Osteoblast (primary cell): ENCODE measurements at regions not wholly inside any gene's neighbourhood (a gene's known extent, or its start where the extent isn't known, plus 50 kb on each side); places are given as distances from the start of the nearest gene placed in this dataset.
"Not testable (repeated sequence)": the region's sequence is repeated elsewhere in the genome, so short reads cannot be mapped to it uniquely, and the experiment has no call there.

Source experiments
- DNase-seq: peaks from one replicate; pipeline ENCODE4 v3.0.0; 2011; ENCODE audit warnings: low spot score, mixed read lengths; ENCODE audit not compliant: insufficient read length; ENCODE audit errors: missing footprints
- H2AFZ ChIP-seq: 2 replicates; pipeline ENCODE4 v1.6.0; 2011; ENCODE audit warnings: mild to moderate bottlenecking, low read length
- H3K27ac ChIP-seq: 2 replicates; pipeline ENCODE4 v1.5.1; 2011; ENCODE audit warnings: mild to moderate bottlenecking, low read depth, low read length, moderate library complexity
- H3K27me3 ChIP-seq: 2 replicates; pipeline ENCODE4 v1.6.0; 2012; ENCODE audit warnings: mild to moderate bottlenecking, control low read depth, inconsistent platforms, low read length, moderate library complexity; ENCODE audit not compliant: insufficient read depth
- H3K36me3 ChIP-seq: 2 replicates; pipeline ENCODE4 v1.5.1; 2011; ENCODE audit warnings: mild to moderate bottlenecking, low read length, control low read depth, moderate library complexity; ENCODE audit not compliant: insufficient read depth
- H3K4me1 ChIP-seq: 2 replicates; pipeline ENCODE4 v1.5.1; 2011; ENCODE audit warnings: mild to moderate bottlenecking, low read length, control low read depth, moderate library complexity; ENCODE audit not compliant: insufficient read depth
- H3K4me2 ChIP-seq: 2 replicates; pipeline ENCODE4 v1.6.0; 2011; ENCODE audit warnings: mild to moderate bottlenecking, low read length; ENCODE audit not compliant: insufficient read depth
- H3K4me3 ChIP-seq: fragments of 200-600 bp; sonication (generic); 3 replicates; pipeline ENCODE4 v1.5.1; 2012; ENCODE audit warnings: mild to moderate bottlenecking, low read length, inconsistent platforms; ENCODE audit not compliant: insufficient read depth
- H3K79me2 ChIP-seq: 2 replicates; pipeline ENCODE4 v1.6.0; 2012; ENCODE audit warnings: mild to moderate bottlenecking, low read length, control low read depth, inconsistent platforms; ENCODE audit not compliant: insufficient read depth
- H3K9me3 ChIP-seq: 2 replicates; pipeline ENCODE4 v1.5.1; 2011; ENCODE audit warnings: low read depth, low read length, control low read depth
- H4K20me1 ChIP-seq: 2 replicates; pipeline ENCODE4 v1.6.0; 2012; ENCODE audit warnings: mild to moderate bottlenecking, low read length, control low read depth; ENCODE audit not compliant: insufficient read depth
- TF ChIP-seq, protein P1 (sequence below): IDR thresholded peaks from 2 replicates; pipeline ENCODE4 v1.5.1; 2011; ENCODE audit warnings: mild to moderate bottlenecking, low read depth, low read length, moderate library complexity; ENCODE audit errors: extremely low read depth

DNA sequence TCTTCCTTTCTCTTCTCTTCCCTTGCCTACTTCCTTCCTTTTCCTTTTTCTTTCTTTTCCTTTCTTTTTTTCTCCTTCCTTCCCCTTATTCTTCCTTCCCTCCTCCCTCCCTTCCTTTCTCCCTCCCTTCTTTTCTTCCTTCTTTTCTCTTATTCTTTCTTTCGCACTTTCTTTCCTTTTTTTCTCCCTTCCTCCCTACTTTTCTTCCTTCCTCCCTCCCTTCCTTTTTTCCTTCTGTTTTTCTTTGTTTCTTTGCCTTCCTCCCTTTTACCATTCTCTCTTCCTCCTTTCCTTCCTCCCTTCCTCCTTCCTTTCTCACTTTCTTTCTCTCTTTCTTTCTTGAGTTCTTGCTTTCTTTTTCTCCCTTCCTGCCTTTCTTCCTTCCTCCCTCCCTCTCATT lies 416.5 kb downstream of the ANKRD30B start:
- H3K36me3 ChIP-seq, DNase-seq, H3K27me3 ChIP-seq, H3K9me3 ChIP-seq, H2AFZ ChIP-seq, H3K27ac ChIP-seq, H3K79me2 ChIP-seq, H3K4me2 ChIP-seq, H3K4me1 ChIP-seq, H3K4me3 ChIP-seq, H4K20me1 ChIP-seq: not testable (repeated sequence)

GRCh38 chr18:15165048-15165447 lies 417.1 kb downstream of the ANKRD30B start:
- no peaks in the 10 kb centered on the region for H3K79me2 ChIP-seq
- H3K4me1 ChIP-seq: no peaks in the 10 kb centered on the region
- H2AFZ ChIP-seq: no peak overlapping the region
- no peak overlapping the region for H3K4me2 ChIP-seq
- no peak for DNase-seq
- no peaks in the 10 kb centered on the region for H3K27me3 ChIP-seq
- H3K36me3 ChIP-seq: no peaks in the 10 kb centered on the region
- no peaks in the 10 kb centered on the region for H4K20me1 ChIP-seq
- no peaks in the 10 kb centered on the region for H3K9me3 ChIP-seq
- H3K27ac ChIP-seq: no peak overlapping the region
- H3K4me3 ChIP-seq: no peak overlapping the region
- TF ChIP-seq, protein P1, sequence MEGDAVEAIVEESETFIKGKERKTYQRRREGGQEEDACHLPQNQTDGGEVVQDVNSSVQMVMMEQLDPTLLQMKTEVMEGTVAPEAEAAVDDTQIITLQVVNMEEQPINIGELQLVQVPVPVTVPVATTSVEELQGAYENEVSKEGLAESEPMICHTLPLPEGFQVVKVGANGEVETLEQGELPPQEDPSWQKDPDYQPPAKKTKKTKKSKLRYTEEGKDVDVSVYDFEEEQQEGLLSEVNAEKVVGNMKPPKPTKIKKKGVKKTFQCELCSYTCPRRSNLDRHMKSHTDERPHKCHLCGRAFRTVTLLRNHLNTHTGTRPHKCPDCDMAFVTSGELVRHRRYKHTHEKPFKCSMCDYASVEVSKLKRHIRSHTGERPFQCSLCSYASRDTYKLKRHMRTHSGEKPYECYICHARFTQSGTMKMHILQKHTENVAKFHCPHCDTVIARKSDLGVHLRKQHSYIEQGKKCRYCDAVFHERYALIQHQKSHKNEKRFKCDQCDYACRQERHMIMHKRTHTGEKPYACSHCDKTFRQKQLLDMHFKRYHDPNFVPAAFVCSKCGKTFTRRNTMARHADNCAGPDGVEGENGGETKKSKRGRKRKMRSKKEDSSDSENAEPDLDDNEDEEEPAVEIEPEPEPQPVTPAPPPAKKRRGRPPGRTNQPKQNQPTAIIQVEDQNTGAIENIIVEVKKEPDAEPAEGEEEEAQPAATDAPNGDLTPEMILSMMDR: no peak

- not testable (repeated sequence) for H3K27ac ChIP-seq, DNase-seq, H3K36me3 ChIP-seq, H3K4me1 ChIP-seq, H3K9me3 ChIP-seq, H3K4me2 ChIP-seq, H4K20me1 ChIP-seq, H3K4me3 ChIP-seq, H2AFZ ChIP-seq, H3K79me2 ChIP-seq, H3K27me3 ChIP-seq
These were observed 445.1 kb downstream of the ANKRD30B start for GRCh38 chr18:15193028-15193427.

GRCh38 chr18:15193813-15194212 lies 445.8 kb downstream of the ANKRD30B start:
- H4K20me1 ChIP-seq, H3K79me2 ChIP-seq, H3K4me3 ChIP-seq, H3K27ac ChIP-seq, H3K36me3 ChIP-seq, H3K4me1 ChIP-seq, DNase-seq, H3K27me3 ChIP-seq, H2AFZ ChIP-seq, H3K4me2 ChIP-seq, H3K9me3 ChIP-seq: not testable (repeated sequence)

DNA sequence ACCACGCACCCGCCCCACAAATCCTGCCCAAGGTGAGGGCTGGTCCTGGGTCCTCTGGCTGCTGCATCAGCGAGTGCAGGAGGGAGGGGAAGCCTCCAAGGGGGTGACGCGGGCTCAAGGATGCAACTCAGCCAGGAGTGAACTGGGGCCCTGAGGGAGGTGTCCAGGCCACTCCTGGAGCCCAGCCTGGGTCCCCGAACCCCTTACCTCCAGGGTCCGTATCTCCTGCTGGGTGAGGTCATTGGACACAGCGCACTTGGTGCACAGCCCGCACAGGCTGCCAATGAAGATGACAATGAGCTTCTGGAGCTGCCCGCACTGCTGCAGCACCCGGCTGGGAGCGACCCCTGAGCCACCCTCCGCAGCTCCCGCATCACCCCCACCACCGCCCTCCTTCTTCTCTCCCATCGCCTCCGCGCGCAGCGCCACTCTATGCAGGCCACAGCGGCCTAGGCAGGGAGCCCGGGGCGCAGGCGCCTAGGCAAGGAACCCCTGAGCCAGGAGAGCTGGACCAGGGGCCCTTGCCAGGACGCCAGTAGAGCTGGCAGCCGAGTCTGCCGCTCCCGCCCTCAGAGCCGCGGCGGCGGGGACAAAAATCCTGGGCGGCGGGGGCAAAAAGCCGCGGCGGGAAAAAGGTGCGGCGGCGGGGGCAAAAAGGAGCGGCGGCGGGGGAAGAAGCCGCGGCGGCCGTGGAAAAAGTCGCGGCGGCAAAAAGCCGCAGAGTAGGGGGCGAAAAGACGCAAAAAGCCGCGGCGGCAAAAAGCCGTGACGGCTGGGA lies 449.6 kb downstream of the ANKRD30B start:
- H3K27ac ChIP-seq, H3K36me3 ChIP-seq, H4K20me1 ChIP-seq, H3K27me3 ChIP-seq, H3K9me3 ChIP-seq, H3K4me1 ChIP-seq, H2AFZ ChIP-seq, DNase-seq, H3K79me2 ChIP-seq: not testable (repeated sequence)
- H3K4me3 ChIP-seq: peak overlapping the region; percentile 51
- H3K4me2 ChIP-seq: peak overlapping the region; percentile 23

GRCh38 chr18:15198116-15198389 lies 450.1 kb downstream of the ANKRD30B start:
- no peaks in the 10 kb centered on the region for H4K20me1 ChIP-seq
- DNase-seq: peak; percentile 5
- TF ChIP-seq, protein P1: no peak
- peaks cover 6% of the 10 kb centered on the region for H3K27me3 ChIP-seq
- H3K9me3 ChIP-seq: no peaks in the 10 kb centered on the region
- H3K36me3 ChIP-seq: no peaks in the 10 kb centered on the region
- no peaks in the 10 kb centered on the region for H3K4me1 ChIP-seq
- no peak overlapping the region for H2AFZ ChIP-seq
- peak overlapping the region; percentile 23 for H3K4me2 ChIP-seq
- no peak overlapping the region for H3K27ac ChIP-seq
- no peaks in the 10 kb centered on the region for H3K79me2 ChIP-seq
- H3K4me3 ChIP-seq: peak overlapping the region; percentile 51
